ENCODE measurements at regions not wholly inside any gene's neighbourhood (a gene's known extent, or its start where the extent isn't known, plus 50 kb on each side); places are given as distances from the start of the nearest gene placed in this dataset.

DNA sequence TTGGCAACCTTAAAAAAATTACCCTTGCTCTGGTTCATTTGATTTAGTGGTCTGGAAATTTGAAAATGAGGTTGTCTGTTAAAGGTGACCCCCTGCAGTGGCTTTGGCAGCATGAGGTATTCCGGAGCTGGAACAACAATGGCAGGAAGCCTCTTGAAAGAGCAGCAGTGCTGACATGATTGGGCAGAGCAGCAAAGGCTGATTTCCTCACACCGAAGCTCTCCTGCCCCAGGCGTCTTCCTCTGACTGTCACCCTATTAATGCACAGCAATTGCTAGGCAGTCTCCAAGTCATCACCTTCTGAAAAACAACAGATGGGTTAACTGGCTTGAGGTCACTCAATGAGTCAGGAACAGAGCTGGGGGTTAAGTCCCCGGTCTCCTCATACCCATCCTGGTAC, 241.8 kb upstream of the MMS22L start:
- TF ChIP-seq EZH2phosphoT487 (IDR thresholded peaks at IDR 0.05; ENCODE audit: borderline replicate concordance, low read depth), result no peak
- TF ChIP-seq, protein P1, sequence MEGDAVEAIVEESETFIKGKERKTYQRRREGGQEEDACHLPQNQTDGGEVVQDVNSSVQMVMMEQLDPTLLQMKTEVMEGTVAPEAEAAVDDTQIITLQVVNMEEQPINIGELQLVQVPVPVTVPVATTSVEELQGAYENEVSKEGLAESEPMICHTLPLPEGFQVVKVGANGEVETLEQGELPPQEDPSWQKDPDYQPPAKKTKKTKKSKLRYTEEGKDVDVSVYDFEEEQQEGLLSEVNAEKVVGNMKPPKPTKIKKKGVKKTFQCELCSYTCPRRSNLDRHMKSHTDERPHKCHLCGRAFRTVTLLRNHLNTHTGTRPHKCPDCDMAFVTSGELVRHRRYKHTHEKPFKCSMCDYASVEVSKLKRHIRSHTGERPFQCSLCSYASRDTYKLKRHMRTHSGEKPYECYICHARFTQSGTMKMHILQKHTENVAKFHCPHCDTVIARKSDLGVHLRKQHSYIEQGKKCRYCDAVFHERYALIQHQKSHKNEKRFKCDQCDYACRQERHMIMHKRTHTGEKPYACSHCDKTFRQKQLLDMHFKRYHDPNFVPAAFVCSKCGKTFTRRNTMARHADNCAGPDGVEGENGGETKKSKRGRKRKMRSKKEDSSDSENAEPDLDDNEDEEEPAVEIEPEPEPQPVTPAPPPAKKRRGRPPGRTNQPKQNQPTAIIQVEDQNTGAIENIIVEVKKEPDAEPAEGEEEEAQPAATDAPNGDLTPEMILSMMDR (IDR thresholded peaks at IDR 0.05), result no peak
- no peak for TF ChIP-seq YY1 (IDR thresholded peaks at IDR 0.05; ENCODE audit: low read depth)
- TF ChIP-seq GABPA (IDR thresholded peaks at IDR 0.05; ENCODE audit: low read depth), result no peak
- no peak for TF ChIP-seq RCOR1 (IDR thresholded peaks at IDR 0.05; ENCODE audit: low read length)
- TF ChIP-seq, protein P2, sequence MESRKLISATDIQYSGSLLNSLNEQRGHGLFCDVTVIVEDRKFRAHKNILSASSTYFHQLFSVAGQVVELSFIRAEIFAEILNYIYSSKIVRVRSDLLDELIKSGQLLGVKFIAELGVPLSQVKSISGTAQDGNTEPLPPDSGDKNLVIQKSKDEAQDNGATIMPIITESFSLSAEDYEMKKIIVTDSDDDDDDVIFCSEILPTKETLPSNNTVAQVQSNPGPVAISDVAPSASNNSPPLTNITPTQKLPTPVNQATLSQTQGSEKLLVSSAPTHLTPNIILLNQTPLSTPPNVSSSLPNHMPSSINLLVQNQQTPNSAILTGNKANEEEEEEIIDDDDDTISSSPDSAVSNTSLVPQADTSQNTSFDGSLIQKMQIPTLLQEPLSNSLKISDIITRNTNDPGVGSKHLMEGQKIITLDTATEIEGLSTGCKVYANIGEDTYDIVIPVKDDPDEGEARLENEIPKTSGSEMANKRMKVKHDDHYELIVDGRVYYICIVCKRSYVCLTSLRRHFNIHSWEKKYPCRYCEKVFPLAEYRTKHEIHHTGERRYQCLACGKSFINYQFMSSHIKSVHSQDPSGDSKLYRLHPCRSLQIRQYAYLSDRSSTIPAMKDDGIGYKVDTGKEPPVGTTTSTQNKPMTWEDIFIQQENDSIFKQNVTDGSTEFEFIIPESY (IDR thresholded peaks at IDR 0.05; ENCODE audit: borderline replicate concordance, low read depth), result no peak
- TF ChIP-seq EP300 (IDR thresholded peaks at IDR 0.05; ENCODE audit: borderline replicate concordance in 1 of 2, low read depth in 1 of 2, low read length in 1 of 2), result no peak
- no peak for TF ChIP-seq TCF12 (IDR thresholded peaks at IDR 0.05)
- TF ChIP-seq FOXJ3 (CRISPR knock-in tag; IDR thresholded peaks at IDR 0.05), result no peak
- TF ChIP-seq, protein P3, sequence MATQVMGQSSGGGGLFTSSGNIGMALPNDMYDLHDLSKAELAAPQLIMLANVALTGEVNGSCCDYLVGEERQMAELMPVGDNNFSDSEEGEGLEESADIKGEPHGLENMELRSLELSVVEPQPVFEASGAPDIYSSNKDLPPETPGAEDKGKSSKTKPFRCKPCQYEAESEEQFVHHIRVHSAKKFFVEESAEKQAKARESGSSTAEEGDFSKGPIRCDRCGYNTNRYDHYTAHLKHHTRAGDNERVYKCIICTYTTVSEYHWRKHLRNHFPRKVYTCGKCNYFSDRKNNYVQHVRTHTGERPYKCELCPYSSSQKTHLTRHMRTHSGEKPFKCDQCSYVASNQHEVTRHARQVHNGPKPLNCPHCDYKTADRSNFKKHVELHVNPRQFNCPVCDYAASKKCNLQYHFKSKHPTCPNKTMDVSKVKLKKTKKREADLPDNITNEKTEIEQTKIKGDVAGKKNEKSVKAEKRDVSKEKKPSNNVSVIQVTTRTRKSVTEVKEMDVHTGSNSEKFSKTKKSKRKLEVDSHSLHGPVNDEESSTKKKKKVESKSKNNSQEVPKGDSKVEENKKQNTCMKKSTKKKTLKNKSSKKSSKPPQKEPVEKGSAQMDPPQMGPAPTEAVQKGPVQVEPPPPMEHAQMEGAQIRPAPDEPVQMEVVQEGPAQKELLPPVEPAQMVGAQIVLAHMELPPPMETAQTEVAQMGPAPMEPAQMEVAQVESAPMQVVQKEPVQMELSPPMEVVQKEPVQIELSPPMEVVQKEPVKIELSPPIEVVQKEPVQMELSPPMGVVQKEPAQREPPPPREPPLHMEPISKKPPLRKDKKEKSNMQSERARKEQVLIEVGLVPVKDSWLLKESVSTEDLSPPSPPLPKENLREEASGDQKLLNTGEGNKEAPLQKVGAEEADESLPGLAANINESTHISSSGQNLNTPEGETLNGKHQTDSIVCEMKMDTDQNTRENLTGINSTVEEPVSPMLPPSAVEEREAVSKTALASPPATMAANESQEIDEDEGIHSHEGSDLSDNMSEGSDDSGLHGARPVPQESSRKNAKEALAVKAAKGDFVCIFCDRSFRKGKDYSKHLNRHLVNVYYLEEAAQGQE (IDR thresholded peaks at IDR 0.05; ENCODE audit: low read depth, low read length), result no peak
- TF ChIP-seq NFIC (IDR thresholded peaks at IDR 0.05; ENCODE audit: borderline replicate concordance), result no peak
- TF ChIP-seq ELF1 (IDR thresholded peaks at IDR 0.05), result no peak
- TF ChIP-seq SMC3 (IDR thresholded peaks at IDR 0.05; ENCODE audit: low read depth, low read length), result no peak
